AG10803 (cell line): ENCODE measurements at regions not wholly inside any gene's neighbourhood (a gene's known extent, or its start where the extent isn't known, plus 50 kb on each side); places are given as distances from the start of the nearest gene placed in this dataset.

Source experiments
- DNase-seq: peaks from one replicate; pipeline ENCODE4 v3.0.0; 2010; ENCODE audit warnings: low read depth
- H3K4me3 ChIP-seq: 2 replicates; pipeline ENCODE4 v1.5.1; 2011; ENCODE audit warnings: mild to moderate bottlenecking, low read length, control low read depth
- CTCF ChIP-seq: conservative IDR thresholded peaks from 2 replicates; pipeline ENCODE4 v1.5.1; 2011; ENCODE audit warnings: mild to moderate bottlenecking, low read length, control low read depth, inconsistent platforms

GRCh38 chr5:86869268-86869667 lies 251.5 kb downstream of the COX7C start:
- DNase-seq = no peak
- H3K4me3 ChIP-seq = no peak overlapping the region
- no peak for TF ChIP-seq CTCF

GRCh38 chr5:86875539-86875938 lies 257.8 kb downstream of the COX7C start:
- no peak for TF ChIP-seq CTCF
- no peak for DNase-seq
- no peak overlapping the region for H3K4me3 ChIP-seq

GRCh38 chr5:86878250-86878649 lies 260.5 kb downstream of the COX7C start:
- no peak for TF ChIP-seq CTCF
- peak; percentile 13 for DNase-seq
- H3K4me3 ChIP-seq = no peak overlapping the region

- no peak for TF ChIP-seq CTCF
Measured at GRCh38 chr5:86879086-86879485, 261.3 kb downstream of the COX7C start.

GRCh38 chr5:86880344-86880743 lies 262.6 kb downstream of the COX7C start:
- no peak overlapping the region for H3K4me3 ChIP-seq
- TF ChIP-seq CTCF = no peak

More at GRCh38 chr5:86879086-86879485, 261.3 kb downstream of the COX7C start:
- DNase-seq = no peak
- no peak overlapping the region for H3K4me3 ChIP-seq

GRCh38 chr5:86880785-86881492 lies 263.2 kb downstream of the COX7C start:
- peak; percentile 98 for TF ChIP-seq CTCF
- H3K4me3 ChIP-seq = no peak overlapping the region
- DNase-seq = peak; percentile 86

More at GRCh38 chr5:86880344-86880743, 262.6 kb downstream of the COX7C start:
- no peak for DNase-seq

- DNase-seq = no peak
- no peak for TF ChIP-seq CTCF
- no peak overlapping the region for H3K4me3 ChIP-seq
Measured at GRCh38 chr5:86881493-86882090, 263.9 kb downstream of the COX7C start.
